ENCODE measurements at regions not wholly inside any gene's neighbourhood (a gene's known extent, or its start where the extent isn't known, plus 50 kb on each side); places are given as distances from the start of the nearest gene placed in this dataset.
"Not testable (repeated sequence)": the region's sequence is repeated elsewhere in the genome, so short reads cannot be mapped to it uniquely, and the experiment has no call there.

GRCh38 chr4:110850461-110851442, 227.9 kb upstream of the PITX2 start:
- DNase-seq = no peak

GRCh38 chr4:110851989-110852388, 229.1 kb upstream of the PITX2 start:
- no peak for DNase-seq

GRCh38 chr4:110852793-110853192, 229.9 kb upstream of the PITX2 start:
- DNase-seq = no peak

GRCh38 chr4:110853242-110853641, 230.4 kb upstream of the PITX2 start:
- DNase-seq = no peak

DNA sequence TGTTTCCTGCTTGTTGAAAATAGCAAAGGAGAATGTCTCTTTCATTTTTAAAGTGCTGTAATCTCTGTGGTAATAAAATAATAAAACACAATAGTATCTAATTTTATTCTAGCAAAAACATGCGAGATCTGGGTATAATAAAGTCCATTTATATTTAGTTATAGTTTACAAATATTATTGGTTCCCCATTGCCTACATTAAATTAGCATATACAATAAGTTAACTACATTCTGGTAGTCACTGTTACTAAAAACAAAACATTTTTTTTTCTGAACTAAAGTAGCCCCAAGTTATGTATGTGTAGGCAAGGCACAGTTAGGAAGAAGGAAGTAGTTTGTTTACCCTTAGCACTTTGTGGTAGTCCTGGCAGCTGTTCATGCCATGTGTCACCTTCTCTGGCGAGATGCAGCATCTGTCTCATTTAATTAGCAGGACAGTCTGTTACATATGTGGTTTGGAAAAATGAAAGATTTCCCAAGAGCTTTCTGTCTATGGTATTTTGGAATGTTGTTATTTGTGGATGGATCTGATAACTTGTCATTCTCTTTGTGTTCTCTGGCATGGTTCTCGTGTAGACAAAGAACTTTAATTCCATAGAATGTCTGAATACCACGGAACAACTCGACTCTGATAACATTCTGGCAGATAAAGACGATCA, 231.3 kb upstream of the PITX2 start:
- DNase-seq = no peak

- DNase-seq = no peak
Measured at GRCh38 chr4:110860125-110860524, 237.2 kb upstream of the PITX2 start.

GRCh38 chr4:110860901-110861300, 238.0 kb upstream of the PITX2 start:
- no peak for DNase-seq

DNA sequence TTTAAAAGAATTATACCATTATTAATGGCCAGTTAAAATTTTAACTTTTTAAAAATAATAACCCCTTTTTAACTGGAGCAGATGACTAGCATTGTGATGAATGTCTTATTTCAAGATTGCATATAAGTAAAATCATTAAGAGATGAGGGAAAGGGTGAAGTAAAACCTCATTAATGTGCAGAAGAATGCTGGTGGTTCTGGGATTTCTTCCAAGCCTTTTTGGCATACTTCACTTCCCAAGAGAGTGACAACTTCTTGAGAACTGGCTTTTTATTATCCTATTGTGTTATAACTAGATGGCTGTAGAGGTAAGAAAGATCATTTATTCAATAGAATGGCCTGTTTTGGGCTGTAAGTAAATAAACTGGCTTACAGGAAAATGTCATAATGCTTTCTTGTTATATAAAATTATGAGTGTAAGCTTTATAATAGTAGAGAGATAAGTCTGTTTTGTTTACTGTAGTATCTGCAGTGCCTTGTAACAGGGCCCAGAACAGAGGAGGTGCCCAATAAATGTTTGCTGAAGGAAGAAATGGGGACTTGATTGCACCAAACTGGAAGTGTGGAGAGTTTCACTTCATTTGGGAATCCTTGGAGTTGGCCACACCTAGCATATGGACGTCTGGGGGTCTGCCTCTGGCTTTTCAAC, 242.9 kb upstream of the PITX2 start:
- DNase-seq = no peak

DNA sequence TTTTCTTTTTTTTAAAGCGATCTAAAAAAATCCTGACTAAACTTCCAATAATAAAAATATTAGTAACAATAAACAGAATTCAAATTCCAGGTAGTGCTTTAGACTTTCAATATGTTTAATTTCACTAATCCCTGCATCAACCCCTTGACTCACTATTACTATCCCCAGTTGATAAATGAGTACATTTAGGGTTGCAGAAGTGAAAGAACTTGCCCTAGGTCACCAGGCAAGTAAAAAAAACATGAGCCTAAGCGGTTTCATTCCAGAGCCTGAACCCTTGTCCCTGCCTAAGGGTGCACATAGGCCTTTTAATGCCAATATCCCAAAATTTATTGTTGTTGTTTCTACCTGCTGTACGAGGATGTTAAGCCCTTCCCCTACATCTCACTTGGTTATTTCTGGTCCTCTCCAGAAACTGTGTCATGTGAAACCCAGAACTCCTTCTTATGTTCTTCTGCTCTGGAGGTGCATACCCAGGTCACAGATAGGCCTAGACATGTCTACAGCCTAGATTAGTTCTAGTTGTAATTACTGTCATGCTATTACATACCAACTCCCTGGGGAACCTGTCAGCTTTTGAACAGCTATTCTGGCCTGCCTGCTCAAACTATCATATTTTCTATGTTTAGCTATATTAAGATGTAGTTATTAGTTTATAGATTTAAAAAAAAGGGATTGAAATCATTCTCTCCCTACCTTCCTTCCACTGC, 244.5 kb upstream of the PITX2 start:
- no peak for DNase-seq

GRCh38 chr4:110867981-110868720, 245.3 kb upstream of the PITX2 start:
- DNase-seq = no peak

- DNase-seq = no peak
Measured at GRCh38 chr4:110869114-110869513, 246.2 kb upstream of the PITX2 start.

DNA sequence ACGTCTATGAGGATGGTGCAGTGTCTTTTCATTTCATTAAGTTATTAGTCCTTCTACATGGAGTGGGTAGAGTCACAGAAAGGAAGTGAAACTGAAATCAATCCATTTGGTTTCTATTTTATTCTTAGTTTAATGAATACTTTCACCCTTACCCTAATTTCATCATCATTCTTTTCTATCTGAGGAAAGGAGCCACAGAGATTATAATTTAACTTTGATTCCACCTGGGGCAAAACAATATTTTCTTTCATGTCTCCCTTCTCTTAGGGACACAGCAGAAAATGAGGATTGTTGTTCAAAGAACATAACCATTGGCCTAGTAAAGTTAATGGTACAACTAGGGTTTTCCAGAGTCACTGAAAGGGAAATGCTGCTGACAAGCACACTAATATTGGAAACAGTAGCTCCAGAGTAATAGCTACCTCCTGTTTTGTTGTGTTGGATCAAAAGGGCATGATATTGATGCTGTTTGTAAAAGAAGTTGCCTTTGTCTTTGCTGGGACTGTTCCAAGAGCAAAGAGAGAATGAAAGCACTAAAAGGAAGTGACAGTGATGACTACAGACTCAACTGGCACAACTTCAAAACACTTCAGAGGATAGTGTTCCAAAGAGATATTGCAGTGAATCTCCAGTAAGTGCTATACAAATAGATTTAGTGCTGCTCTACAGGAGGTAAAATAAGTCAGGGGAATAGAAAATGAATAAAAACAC, 247.1 kb upstream of the PITX2 start:
- DNase-seq = no peak

- not testable (repeated sequence) for DNase-seq
Measured at GRCh38 chr4:110876214-110876613, 253.3 kb upstream of the PITX2 start.

DNA sequence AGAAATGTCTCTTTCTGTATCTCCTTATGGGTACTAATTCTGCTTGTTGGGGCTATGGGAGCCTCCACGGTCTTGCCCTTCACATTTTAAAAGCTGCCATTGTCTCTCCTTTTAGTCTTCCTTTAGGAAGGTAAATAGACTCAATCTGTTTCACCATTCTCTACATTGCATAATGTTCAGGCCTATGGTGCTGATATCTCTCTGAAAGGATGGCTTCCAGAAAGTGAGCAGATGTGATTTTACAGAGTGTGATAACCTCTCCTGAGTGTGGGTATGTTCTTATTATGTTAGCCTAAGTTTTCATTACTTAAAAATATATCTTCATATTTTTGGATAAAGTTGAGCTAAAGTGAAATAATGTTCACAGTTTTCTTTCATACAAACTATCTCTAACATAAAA, 254.0 kb upstream of the PITX2 start:
- no peak for DNase-seq

DNA sequence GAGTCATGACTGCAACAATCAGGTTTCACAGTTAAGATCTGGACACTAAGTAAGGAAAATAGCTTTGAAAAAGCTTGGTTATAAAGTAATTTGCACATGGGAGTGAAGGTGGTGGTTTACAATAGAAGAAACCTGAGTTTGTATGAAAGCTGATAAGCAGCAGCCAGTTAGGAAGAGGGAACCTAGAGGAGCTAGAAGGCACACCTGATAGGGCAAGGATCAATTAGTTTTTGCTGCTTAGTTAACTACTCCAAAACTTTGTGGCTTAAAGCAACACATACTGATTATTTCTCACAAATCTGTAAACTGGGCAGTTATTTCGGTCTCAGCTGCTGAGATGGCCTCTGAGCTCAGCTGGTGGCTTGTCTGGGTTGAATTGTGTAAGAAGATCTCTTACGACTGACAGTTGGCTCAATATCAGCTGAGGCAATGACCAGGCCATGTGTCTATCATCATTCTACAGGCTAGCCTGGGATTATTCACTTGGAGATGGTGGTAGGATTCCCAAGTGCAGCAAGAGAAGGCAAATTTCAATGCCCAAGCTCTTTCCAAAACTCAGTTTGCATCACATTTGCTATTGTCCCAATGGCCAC, 255.0 kb upstream of the PITX2 start:
- DNase-seq = no peak

- no peak for DNase-seq
Measured at GRCh38 chr4:110878413-110878812, 255.5 kb upstream of the PITX2 start.

DNA sequence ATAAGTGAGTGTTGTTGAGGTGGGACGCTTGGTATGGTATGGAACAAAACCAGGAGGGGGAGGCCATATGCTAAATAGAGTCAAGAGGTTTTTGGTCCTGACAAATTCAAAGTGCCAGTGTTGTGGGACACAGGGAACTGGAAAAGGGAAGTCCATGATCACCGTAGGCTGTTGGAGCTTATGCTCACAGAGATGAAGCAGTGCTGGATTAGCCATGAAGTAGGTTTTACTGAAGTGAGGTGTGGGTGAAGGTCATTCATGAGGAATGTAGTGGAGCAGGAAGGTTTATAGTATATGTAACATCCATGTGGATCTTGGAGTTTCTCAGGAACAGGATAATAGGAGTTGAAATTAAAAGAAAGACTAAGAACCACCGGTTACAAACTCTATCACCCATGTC, 256.1 kb upstream of the PITX2 start:
- DNase-seq = no peak

- DNase-seq = no peak
Measured at GRCh38 chr4:110886270-110886669, 263.4 kb upstream of the PITX2 start.

GRCh38 chr4:110886856-110887255, 264.0 kb upstream of the PITX2 start:
- DNase-seq = no peak

DNA sequence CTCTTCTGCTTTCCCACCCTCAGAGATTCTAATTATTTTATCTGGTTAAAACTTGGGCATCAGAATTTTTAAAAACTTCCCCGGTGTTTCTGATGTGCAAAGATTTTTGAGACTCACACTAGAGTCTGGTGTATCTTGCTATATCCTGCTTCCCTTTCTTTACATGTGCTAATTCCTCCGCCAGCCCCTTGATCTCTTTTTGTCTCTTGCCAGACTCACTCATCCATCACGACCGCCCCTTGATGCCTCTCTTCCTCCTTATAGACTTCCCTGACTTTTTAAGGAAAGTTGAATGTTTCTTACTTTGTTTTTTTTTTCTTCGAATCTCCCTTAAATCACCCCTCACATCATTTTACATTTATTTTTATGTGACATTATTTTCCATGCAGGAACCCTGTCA, 274.9 kb upstream of the PITX2 start:
- no peak for DNase-seq

DNA sequence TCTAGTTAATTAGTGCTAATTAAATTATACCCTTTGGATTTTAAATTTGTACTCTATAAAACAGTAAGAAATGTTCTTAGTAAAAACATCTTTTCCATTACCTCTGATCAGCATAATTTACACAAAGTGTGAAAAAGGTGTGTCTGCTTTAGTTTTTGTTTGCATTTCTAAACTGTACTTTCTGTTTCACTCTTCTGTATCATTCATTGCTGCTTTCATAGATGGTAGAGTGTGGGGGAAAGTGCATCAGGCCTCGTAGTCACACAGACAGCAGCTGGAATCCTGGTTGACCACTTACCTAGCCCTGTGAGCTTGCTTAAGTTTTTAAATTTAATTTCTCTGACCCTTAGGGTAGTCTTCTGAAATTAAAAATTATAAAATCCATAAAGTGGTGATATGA, 275.4 kb upstream of the PITX2 start:
- no peak for DNase-seq
